ENCODE measurements at regions not wholly inside any gene's neighbourhood (a gene's known extent, or its start where the extent isn't known, plus 50 kb on each side); places are given as distances from the start of the nearest gene placed in this dataset.

DNA sequence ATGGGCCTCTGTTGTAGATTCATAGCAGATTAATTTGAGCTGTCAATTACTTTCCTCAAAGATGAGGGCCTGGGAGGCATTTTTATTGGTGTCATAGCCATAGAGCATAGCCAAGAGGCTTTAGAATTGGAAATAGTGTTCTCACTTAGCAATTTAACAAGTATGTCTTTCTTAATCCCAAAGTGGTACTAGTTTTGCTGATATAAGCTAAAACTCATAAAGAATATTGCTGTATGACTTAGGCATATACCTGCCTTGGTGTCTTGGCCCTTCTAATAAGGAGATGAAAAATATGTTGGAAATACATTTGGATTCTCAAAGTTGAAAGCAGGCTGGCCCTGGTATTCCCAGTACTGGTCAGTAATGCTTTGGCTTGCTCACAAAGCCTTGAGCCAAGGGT is 221.5 kb upstream of the CXCL13 start (continued):
- TF ChIP-seq ZNF462 (CRISPR knock-in tag; IDR thresholded peaks at IDR 0.05) (no peak), JUNB (IDR thresholded peaks at IDR 0.05; ENCODE audit: unreplicated experiment) (no peak), CREB1 (CRISPR knock-in tag; IDR thresholded peaks at IDR 0.05; ENCODE audit: low read depth) (no peak), EZH2 (IDR thresholded peaks at IDR 0.05; ENCODE audit: low read depth, unreplicated experiment) (no peak)

GRCh38 chr4:77385124-77385969 is 220.3 kb upstream of the CXCL13 start:
- Histone ChIP-seq H3K27ac (ENCODE audit: low read depth) (no peak overlapping the region), H3K9me2 (ENCODE audit: insufficient read depth) (peaks cover 19% of the 10 kb centered on the region), H3F3A (replicated peaks; ENCODE audit: low read depth) (no peaks in the 10 kb centered on the region), H3K4me3 (no peak overlapping the region), H3K27me3 (ENCODE audit: insufficient read depth) (no peaks in the 10 kb centered on the region), H4K20me1 (replicated peaks; ENCODE audit: insufficient read depth) (no peaks in the 10 kb centered on the region), H3K36me3 (ENCODE audit: insufficient read depth) (no peaks in the 10 kb centered on the region), H2AFZ (no peak overlapping the region), H3K4me2 (no peak overlapping the region), H3K79me2 (replicated peaks; ENCODE audit: insufficient read depth) (no peaks in the 10 kb centered on the region), H3K4me1 (ENCODE audit: insufficient read depth) (peaks cover 5% of the 10 kb centered on the region)
- Mint-ChIP-seq H3K27ac (no peak overlapping the region), H3K27me3 (ENCODE audit: insufficient read depth, low read depth, poor library complexity) (no peaks in the 10 kb centered on the region), H3K36me3 (ENCODE audit: low read depth) (no peaks in the 10 kb centered on the region), H3K9me3 (no peaks in the 10 kb centered on the region), H3K4me3 (no peak overlapping the region), H3K4me1 (peaks cover 12% of the 10 kb centered on the region)
- ATAC-seq = peak; percentile 96
- TF ChIP-seq EZH2 (IDR thresholded peaks at IDR 0.05; ENCODE audit: low read depth, unreplicated experiment) = no peak
- TF ChIP-seq CTCF (conservative IDR thresholded peaks at IDR 0.05; ENCODE audit: low read depth in 2 of 2) = peak; percentile 78 to 96
- no peak for TF ChIP-seq ZNF331 (CRISPR knock-in tag; IDR thresholded peaks at IDR 0.05; ENCODE audit: low read depth)
- DNase-seq (ENCODE audit: low spot score) = peak; percentile 77
